ENCODE measurements at regions not wholly inside any gene's neighbourhood (a gene's known extent, or its start where the extent isn't known, plus 50 kb on each side); places are given as distances from the start of the nearest gene placed in this dataset.
"Not testable (repeated sequence)": the region's sequence is repeated elsewhere in the genome, so short reads cannot be mapped to it uniquely, and the experiment has no call there.

GRCh38 chr16:80899809-80900592, 95.6 kb upstream of the CDYL2 start:
- peaks cover 8 to 21% (median 19%) of the 10 kb centered on the region in 5 donors for H3K4me1 ChIP-seq (ENCODE audit: control insufficient read depth in 5 of 5, insufficient read depth in 5 of 5, low read length in 5 of 5)
- peak overlapping the region in 1 of 5 donors; percentile 35 for H3K9ac ChIP-seq (ENCODE audit: low read length in 5 of 5)
- H3K27ac ChIP-seq (ENCODE audit: low read depth, low read length), result peak overlapping the region; percentile 86
- H3K9me3 ChIP-seq (ENCODE audit: control insufficient read depth in 5 of 5, low read length in 5 of 5), result no peaks in the 10 kb centered on the region
- H3K27me3 ChIP-seq (ENCODE audit: control insufficient read depth in 5 of 5, insufficient read depth in 4 of 5, low read length in 5 of 5), result no peaks in the 10 kb centered on the region
- H3K4me3 ChIP-seq (ENCODE audit: low read depth in 1 of 5, low read length in 5 of 5), result peak overlapping the region; percentile 29 to 74 (median 53)
- no peaks in the 10 kb centered on the region for H3K36me3 ChIP-seq (ENCODE audit: control insufficient read depth in 5 of 5, insufficient read depth in 5 of 5, low read length in 5 of 5)

GRCh38 chr16:80896776-80897175, 92.4 kb upstream of the CDYL2 start:
- peaks cover 8 to 23% (median 19%) of the 10 kb centered on the region in 5 donors for H3K4me1 ChIP-seq (ENCODE audit: control insufficient read depth in 5 of 5, insufficient read depth in 5 of 5, low read length in 5 of 5)
- H3K36me3 ChIP-seq (ENCODE audit: control insufficient read depth in 5 of 5, insufficient read depth in 5 of 5, low read length in 5 of 5), result no peaks in the 10 kb centered on the region
- no peak overlapping the region for H3K4me3 ChIP-seq (ENCODE audit: low read depth in 1 of 5, low read length in 5 of 5)
- H3K27me3 ChIP-seq (ENCODE audit: control insufficient read depth in 5 of 5, insufficient read depth in 4 of 5, low read length in 5 of 5), result no peaks in the 10 kb centered on the region
- H3K27ac ChIP-seq (ENCODE audit: low read depth, low read length), result no peak overlapping the region
- H3K9ac ChIP-seq (ENCODE audit: low read length in 5 of 5), result no peak overlapping the region
- no peaks in the 10 kb centered on the region for H3K9me3 ChIP-seq (ENCODE audit: control insufficient read depth in 5 of 5, low read length in 5 of 5)

GRCh38 chr16:80894091-80894490, 89.7 kb upstream of the CDYL2 start:
- Histone ChIP-seq H3K36me3 (ENCODE audit: control insufficient read depth in 5 of 5, insufficient read depth in 5 of 5, low read length in 5 of 5) (no peaks in the 10 kb centered on the region), H3K4me3 (ENCODE audit: low read depth in 1 of 5, low read length in 5 of 5) (no peak overlapping the region), H3K27ac (ENCODE audit: low read depth, low read length) (no peak overlapping the region), H3K27me3 (ENCODE audit: control insufficient read depth in 5 of 5, insufficient read depth in 4 of 5, low read length in 5 of 5) (no peaks in the 10 kb centered on the region), H3K9ac (ENCODE audit: low read length in 5 of 5) (no peak overlapping the region), H3K9me3 (ENCODE audit: control insufficient read depth in 5 of 5, low read length in 5 of 5) (no peaks in the 10 kb centered on the region), H3K4me1 (ENCODE audit: control insufficient read depth in 5 of 5, insufficient read depth in 5 of 5, low read length in 5 of 5) (peaks cover 0 to 2% (median 0%) of the 10 kb centered on the region in 5 donors)

GRCh38 chr16:80893686-80894085, 89.3 kb upstream of the CDYL2 start:
- no peak overlapping the region for H3K27ac ChIP-seq (ENCODE audit: low read depth, low read length)

GRCh38 chr16:80892395-80892794, 88.0 kb upstream of the CDYL2 start:
- H3K4me3 ChIP-seq (ENCODE audit: low read depth in 1 of 5, low read length in 5 of 5); H3K4me1 ChIP-seq (ENCODE audit: control insufficient read depth in 5 of 5, insufficient read depth in 5 of 5, low read length in 5 of 5); H3K9me3 ChIP-seq (ENCODE audit: control insufficient read depth in 5 of 5, low read length in 5 of 5); H3K9ac ChIP-seq (ENCODE audit: low read length in 5 of 5); H3K36me3 ChIP-seq (ENCODE audit: control insufficient read depth in 5 of 5, insufficient read depth in 5 of 5, low read length in 5 of 5); H3K27ac ChIP-seq (ENCODE audit: low read depth, low read length); H3K27me3 ChIP-seq (ENCODE audit: control insufficient read depth in 5 of 5, insufficient read depth in 4 of 5, low read length in 5 of 5): not testable (repeated sequence)

More at GRCh38 chr16:80893686-80894085, 89.3 kb upstream of the CDYL2 start:
- Histone ChIP-seq H3K9ac (ENCODE audit: low read length in 5 of 5) (no peak overlapping the region), H3K4me3 (ENCODE audit: low read depth in 1 of 5, low read length in 5 of 5) (no peak overlapping the region), H3K36me3 (ENCODE audit: control insufficient read depth in 5 of 5, insufficient read depth in 5 of 5, low read length in 5 of 5) (no peaks in the 10 kb centered on the region), H3K9me3 (ENCODE audit: control insufficient read depth in 5 of 5, low read length in 5 of 5) (no peaks in the 10 kb centered on the region), H3K4me1 (ENCODE audit: control insufficient read depth in 5 of 5, insufficient read depth in 5 of 5, low read length in 5 of 5) (peaks cover 0 to 2% (median 0%) of the 10 kb centered on the region in 5 donors), H3K27me3 (ENCODE audit: control insufficient read depth in 5 of 5, insufficient read depth in 4 of 5, low read length in 5 of 5) (no peaks in the 10 kb centered on the region)

GRCh38 chr16:80889779-80890359, 85.5 kb upstream of the CDYL2 start:
- Histone ChIP-seq H3K9ac (ENCODE audit: low read length in 5 of 5) (no peak overlapping the region), H3K27me3 (ENCODE audit: control insufficient read depth in 5 of 5, insufficient read depth in 4 of 5, low read length in 5 of 5) (no peaks in the 10 kb centered on the region), H3K4me3 (ENCODE audit: low read depth in 1 of 5, low read length in 5 of 5) (no peak overlapping the region), H3K9me3 (ENCODE audit: control insufficient read depth in 5 of 5, low read length in 5 of 5) (no peaks in the 10 kb centered on the region), H3K36me3 (ENCODE audit: control insufficient read depth in 5 of 5, insufficient read depth in 5 of 5, low read length in 5 of 5) (no peaks in the 10 kb centered on the region), H3K4me1 (ENCODE audit: control insufficient read depth in 5 of 5, insufficient read depth in 5 of 5, low read length in 5 of 5) (peaks cover 0 to 2% (median 0%) of the 10 kb centered on the region in 5 donors), H3K27ac (ENCODE audit: low read depth, low read length) (no peak overlapping the region)

- no peaks in the 10 kb centered on the region for H3K9me3 ChIP-seq (ENCODE audit: control insufficient read depth in 5 of 5, low read length in 5 of 5)
- no peak overlapping the region for H3K4me3 ChIP-seq (ENCODE audit: low read depth in 1 of 5, low read length in 5 of 5)
- H3K27ac ChIP-seq (ENCODE audit: low read depth, low read length), result no peak overlapping the region
- H3K36me3 ChIP-seq (ENCODE audit: control insufficient read depth in 5 of 5, insufficient read depth in 5 of 5, low read length in 5 of 5), result no peaks in the 10 kb centered on the region
- no peaks in the 10 kb centered on the region for H3K4me1 ChIP-seq (ENCODE audit: control insufficient read depth in 5 of 5, insufficient read depth in 5 of 5, low read length in 5 of 5)
- peaks cover 0 to 2% (median 0%) of the 10 kb centered on the region in 5 donors for H3K27me3 ChIP-seq (ENCODE audit: control insufficient read depth in 5 of 5, insufficient read depth in 4 of 5, low read length in 5 of 5)
- H3K9ac ChIP-seq (ENCODE audit: low read length in 5 of 5), result no peak overlapping the region
Measured at GRCh38 chr16:80887062-80887461, 82.7 kb upstream of the CDYL2 start.

GRCh38 chr16:80883816-80884215, 79.4 kb upstream of the CDYL2 start:
- Histone ChIP-seq H3K4me1 (ENCODE audit: control insufficient read depth in 5 of 5, insufficient read depth in 5 of 5, low read length in 5 of 5) (no peaks in the 10 kb centered on the region), H3K9me3 (ENCODE audit: control insufficient read depth in 5 of 5, low read length in 5 of 5) (no peaks in the 10 kb centered on the region), H3K27ac (ENCODE audit: low read depth, low read length) (no peak overlapping the region), H3K9ac (ENCODE audit: low read length in 5 of 5) (no peak overlapping the region), H3K27me3 (ENCODE audit: control insufficient read depth in 5 of 5, insufficient read depth in 4 of 5, low read length in 5 of 5) (peaks cover 0 to 2% (median 0%) of the 10 kb centered on the region in 5 donors), H3K36me3 (ENCODE audit: control insufficient read depth in 5 of 5, insufficient read depth in 5 of 5, low read length in 5 of 5) (no peaks in the 10 kb centered on the region), H3K4me3 (ENCODE audit: low read depth in 1 of 5, low read length in 5 of 5) (no peak overlapping the region)

GRCh38 chr16:80883159-80883642, 78.8 kb upstream of the CDYL2 start:
- Histone ChIP-seq H3K27me3 (ENCODE audit: control insufficient read depth in 5 of 5, insufficient read depth in 4 of 5, low read length in 5 of 5) (peaks cover 0 to 2% (median 0%) of the 10 kb centered on the region in 5 donors), H3K4me1 (ENCODE audit: control insufficient read depth in 5 of 5, insufficient read depth in 5 of 5, low read length in 5 of 5) (no peaks in the 10 kb centered on the region), H3K9ac (ENCODE audit: low read length in 5 of 5) (no peak overlapping the region), H3K36me3 (ENCODE audit: control insufficient read depth in 5 of 5, insufficient read depth in 5 of 5, low read length in 5 of 5) (no peaks in the 10 kb centered on the region), H3K27ac (ENCODE audit: low read depth, low read length) (no peak overlapping the region), H3K9me3 (ENCODE audit: control insufficient read depth in 5 of 5, low read length in 5 of 5) (no peaks in the 10 kb centered on the region), H3K4me3 (ENCODE audit: low read depth in 1 of 5, low read length in 5 of 5) (no peak overlapping the region)

- Histone ChIP-seq H3K9ac (ENCODE audit: low read length in 5 of 5) (no peak overlapping the region), H3K36me3 (ENCODE audit: control insufficient read depth in 5 of 5, insufficient read depth in 5 of 5, low read length in 5 of 5) (no peaks in the 10 kb centered on the region), H3K27me3 (ENCODE audit: control insufficient read depth in 5 of 5, insufficient read depth in 4 of 5, low read length in 5 of 5) (no peaks in the 10 kb centered on the region), H3K27ac (ENCODE audit: low read depth, low read length) (no peak overlapping the region), H3K4me1 (ENCODE audit: control insufficient read depth in 5 of 5, insufficient read depth in 5 of 5, low read length in 5 of 5) (no peaks in the 10 kb centered on the region), H3K4me3 (ENCODE audit: low read depth in 1 of 5, low read length in 5 of 5) (peak overlapping the region in 1 of 5 donors; percentile 3), H3K9me3 (ENCODE audit: control insufficient read depth in 5 of 5, low read length in 5 of 5) (no peaks in the 10 kb centered on the region)
Measured at GRCh38 chr16:80875616-80876015, 71.2 kb upstream of the CDYL2 start.

All from subcutaneous abdominal adipose tissue (tissue), 5 donors.